A172 (cell line): ENCODE measurements at regions not wholly inside any gene's neighbourhood (a gene's known extent, or its start where the extent isn't known, plus 50 kb on each side); places are given as distances from the start of the nearest gene placed in this dataset.
"Not testable (repeated sequence)": the region's sequence is repeated elsewhere in the genome, so short reads cannot be mapped to it uniquely, and the experiment has no call there.

Experiments
- DNase-seq: peaks from one replicate; pipeline ENCODE4 v3.0.0-alpha.2; 2015; ENCODE audit warnings: low spot score

DNA sequence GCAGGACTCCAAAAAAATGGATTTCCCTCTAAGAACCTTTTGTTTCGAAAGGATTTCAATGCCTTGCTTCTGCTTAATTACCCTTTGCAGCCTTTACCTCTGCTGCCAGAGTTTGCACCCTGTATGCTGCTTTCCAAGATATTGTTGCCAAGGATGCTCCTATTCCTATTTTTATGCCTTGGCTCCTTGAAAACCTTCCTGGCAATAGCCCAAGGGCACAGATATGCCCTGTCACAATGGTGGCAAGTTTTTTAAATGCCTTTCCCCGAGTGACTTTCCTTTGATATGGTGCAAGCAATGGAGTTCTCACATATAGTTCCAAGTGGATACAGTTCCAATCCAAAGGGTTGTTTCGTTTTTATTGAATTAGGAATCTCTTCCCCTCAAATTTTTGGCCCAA lies 1983.0 kb downstream of the MRPL39 start:
- DNase-seq, result no peak

DNA sequence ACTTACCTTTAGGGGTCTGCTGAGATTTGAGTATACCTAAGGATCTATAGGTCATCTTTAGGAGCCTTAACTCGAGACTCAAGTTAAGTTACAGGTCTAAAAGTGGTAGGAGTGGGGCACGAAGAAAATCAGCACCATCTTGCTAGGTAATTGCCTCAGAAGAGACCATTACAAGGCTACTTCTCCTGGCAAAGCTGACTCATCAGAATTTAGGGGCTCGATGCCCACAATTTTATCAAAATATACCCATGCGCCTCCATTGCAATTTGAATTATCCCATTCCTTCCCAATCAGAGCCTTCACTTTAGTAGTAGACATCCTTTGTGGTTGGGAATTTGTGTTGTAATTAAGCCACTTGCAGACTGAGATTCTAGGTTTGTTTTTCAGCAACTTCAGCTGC lies 1994.3 kb downstream of the MRPL39 start:
- no peak for DNase-seq

DNA sequence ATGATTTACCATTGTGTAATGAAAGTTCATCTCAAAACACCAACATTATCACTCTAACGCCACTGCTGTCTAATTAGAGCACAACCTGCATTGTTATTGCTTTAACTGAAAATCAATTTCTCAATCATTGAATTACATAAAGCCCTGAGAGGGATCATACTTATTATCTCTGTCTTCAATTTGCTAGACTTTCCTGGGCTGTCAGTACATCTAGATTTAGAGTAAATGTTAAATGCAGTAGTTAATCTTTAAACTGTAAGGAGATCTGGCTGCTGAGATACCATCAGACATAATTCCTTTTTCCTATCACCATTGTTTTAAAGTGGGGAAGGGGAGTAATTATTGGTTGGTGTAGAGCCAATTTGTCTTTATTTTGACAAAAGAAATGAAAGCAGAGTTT lies 1995.1 kb downstream of the MRPL39 start:
- DNase-seq, result no peak

DNA sequence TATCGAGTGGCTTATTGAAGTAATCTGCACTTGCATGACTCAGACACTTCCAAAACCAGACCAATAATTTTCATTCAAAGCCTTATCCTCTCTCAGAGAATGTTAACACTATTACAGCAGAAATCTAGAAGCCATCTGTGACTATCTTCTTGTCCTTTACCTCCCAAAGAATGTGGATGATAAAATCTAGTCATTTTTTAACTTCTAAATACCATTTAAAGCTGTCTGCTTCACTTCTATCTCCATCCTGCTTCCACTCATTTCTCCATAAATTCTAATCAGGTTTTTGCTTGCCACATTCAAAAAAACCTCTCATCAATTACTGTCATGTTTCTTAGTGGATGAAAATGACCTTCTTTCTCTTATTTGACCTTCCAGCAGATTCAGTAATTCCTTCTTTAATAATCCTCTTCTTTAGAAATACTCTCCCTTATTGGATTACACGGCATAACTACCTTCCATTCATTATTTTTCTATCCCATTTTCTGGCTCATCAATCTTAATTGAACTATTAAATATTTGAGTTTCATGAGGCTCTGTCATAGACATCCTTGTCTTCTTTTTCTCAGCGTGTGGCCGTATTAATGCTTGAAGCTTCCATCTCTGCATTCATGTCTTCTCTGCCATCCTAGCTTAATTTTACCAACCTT lies 1999.4 kb downstream of the MRPL39 start:
- DNase-seq, result no peak

DNA sequence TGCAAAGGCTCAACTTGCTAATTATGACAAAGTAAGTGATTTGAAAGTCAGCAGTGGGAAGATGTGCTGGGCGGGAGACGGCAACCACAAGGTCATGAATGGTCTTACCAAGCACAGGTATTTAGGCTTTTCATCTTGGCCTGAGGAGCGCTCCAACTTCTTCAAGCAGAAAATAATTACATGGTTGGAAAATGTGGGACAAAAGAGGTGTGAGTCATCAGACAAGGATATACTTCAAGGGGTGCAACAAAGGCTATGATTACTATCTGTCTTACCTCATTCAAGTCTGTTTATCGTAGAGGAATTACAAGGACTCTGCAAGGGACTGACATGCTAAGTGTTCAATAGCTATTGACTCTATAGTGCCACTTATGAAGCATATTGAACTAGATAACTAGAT lies 2005.7 kb downstream of the MRPL39 start:
- DNase-seq, result no peak

DNA sequence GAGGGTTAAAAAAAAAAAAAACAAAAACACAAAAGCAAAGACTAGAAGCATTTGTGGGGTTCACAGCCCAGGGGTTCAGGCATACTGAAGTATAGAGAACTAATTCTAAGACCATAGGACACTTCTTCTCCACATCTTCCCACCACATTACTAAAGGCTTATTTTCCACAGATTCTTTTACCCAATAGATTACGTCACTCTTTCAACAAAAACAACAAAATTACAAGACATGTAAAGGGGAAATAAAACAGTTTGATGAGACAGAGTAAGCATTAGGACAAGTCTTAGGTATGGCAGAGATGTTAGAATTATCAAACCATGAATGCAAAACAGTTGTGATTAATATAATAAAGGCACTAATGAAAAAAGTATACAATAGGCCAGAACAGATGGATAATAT lies 2013.7 kb downstream of the MRPL39 start:
- no peak for DNase-seq

DNA sequence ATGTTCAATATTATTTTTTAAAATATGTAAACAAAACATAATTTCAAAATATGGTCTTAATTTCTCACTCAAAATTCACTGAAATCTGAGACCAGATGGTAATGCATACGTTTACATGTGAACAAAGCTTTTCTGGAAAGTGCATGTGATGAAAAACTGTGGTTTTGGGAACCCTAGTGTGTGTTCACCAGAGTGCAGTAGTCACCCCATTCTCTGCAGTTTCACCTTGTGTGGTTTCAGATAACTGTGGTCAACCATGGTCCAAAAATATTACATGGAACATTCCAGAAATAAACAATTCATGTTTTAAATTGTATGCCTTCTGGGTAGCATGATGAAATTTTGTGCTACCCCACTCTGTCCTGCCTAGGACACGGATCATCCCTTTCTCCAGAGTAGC lies 2021.9 kb downstream of the MRPL39 start:
- DNase-seq, result no peak

DNA sequence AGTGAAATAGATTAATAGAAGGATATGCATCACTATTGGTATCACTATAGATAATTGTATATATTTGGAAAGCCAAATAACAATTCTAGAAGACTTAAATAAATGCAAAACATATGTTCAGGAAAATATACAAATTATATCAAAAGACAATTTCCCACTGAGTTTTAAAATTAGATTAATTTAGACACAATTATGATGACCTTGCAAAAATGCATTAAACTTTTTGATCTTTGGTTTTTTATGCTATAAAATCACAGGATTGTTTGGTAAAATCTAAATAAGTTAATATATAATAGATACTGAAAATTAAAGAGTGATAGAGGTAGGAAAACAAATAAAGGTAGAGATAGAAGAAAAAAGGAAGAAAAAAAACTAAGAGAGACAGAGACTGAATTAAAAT lies 2027.7 kb downstream of the MRPL39 start:
- no peak for DNase-seq

DNA sequence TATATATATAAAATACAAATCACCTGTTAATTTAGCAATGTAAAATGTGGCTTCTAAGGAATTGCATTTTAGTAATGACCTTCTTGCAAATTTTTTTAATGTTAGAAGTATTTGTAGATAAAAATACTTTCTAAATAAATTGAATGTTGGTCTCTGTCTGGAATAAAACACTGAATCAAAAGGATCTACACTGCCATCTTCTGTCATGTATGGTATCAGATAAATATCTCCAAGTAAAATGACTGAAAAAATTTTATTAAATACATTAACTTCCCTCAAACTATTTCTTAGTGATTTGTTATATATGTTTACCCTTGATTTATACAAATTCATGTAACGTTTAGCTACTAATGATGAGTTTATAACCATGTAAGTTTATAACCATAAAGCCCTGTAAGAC lies 2029.3 kb downstream of the MRPL39 start:
- no peak for DNase-seq

DNA sequence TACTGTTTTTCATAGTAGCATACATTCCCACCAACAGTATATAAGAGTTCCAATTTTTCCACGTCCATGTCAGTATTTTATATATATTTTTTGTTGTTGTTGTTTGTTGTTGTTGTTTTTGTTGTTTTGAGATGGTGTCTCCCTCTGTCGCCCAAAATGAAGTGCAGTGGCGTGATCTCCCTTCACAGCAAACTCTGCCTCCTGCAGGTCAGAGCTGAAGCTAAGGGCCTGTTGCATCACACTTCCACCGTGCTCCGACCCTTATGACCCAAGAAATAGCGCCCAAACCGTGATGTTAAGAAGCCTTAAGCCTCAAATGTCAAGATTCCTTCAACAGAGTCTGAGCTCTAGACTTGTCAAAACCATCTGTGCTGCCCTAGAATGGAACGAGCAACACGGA lies 2032.3 kb downstream of the MRPL39 start:
- DNase-seq, result no peak

DNA sequence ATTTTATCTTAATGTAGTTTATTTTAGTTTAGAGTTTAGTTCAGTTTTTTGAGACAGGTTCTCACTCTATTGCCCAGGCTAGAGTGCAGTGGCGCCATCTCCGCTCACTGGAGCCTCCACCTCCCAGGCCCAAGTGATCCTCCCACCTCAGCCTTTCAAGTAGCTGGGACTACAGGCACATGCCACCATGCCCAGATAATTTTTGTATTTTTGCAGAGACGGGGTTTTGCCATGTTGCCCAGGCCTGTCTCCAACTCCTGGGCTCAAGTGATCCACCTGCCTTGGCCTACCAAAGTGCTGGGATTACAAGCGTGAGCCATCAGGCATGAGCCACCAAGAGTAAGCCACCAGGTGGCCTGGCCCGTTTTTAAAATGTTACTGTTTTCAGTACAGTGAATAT lies 2058.4 kb downstream of the MRPL39 start:
- DNase-seq, result not testable (repeated sequence)

DNA sequence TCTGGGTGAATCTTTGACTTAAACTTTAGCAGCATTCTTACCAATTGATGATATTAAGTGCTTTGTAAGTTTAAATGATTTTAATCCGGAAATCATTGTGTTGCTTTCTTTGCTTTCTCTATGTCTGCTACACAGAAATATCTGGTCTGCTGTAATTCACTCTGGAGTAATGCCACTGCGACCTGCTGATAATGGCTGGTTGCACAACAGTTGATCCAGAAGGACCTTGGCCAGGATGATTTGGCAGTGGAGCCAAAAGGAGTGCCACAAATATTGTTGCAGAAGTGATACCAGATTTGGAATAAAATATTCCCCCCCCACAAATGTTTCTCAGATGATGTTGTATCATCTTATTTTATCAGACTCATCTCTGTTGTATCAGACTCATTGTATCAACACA lies 2063.9 kb downstream of the MRPL39 start:
- no peak for DNase-seq

DNA sequence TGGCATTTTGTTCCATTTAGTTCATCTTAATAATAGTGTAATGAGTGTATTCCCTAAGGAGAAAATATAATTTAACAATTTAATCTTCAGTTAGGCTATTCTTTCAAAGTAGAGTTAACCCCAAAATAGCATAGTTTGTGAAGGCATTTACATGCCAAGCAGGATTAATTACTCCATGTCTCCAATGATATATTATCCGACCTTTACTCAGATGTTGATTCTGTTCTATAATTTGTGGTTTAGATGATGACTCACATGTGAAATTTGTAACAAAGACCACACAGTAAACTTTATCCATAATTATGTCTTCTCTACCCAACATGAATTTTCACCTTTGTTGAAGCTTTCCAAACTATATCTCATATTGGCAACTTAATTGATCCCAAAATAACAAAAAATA lies 2065.2 kb downstream of the MRPL39 start:
- DNase-seq, result no peak

DNA sequence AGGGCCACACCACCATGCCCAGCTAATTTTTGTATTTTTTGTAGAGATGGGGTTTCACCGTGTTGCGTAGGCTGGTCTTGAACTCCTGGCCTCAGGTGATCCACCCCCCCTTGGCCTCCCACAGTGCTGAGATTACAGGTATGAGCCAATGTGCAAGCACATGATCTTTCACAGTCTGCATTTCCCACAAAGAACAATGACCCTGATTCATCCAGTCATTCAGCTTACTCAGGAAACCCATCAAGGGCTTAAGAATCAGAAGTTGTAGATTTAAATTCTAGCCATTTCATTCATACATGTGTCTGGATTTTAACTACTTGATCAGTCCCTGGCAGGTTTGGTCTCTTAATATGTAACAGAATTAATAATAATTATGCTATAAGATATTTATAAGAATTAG lies 2065.7 kb downstream of the MRPL39 start:
- DNase-seq, result no peak

DNA sequence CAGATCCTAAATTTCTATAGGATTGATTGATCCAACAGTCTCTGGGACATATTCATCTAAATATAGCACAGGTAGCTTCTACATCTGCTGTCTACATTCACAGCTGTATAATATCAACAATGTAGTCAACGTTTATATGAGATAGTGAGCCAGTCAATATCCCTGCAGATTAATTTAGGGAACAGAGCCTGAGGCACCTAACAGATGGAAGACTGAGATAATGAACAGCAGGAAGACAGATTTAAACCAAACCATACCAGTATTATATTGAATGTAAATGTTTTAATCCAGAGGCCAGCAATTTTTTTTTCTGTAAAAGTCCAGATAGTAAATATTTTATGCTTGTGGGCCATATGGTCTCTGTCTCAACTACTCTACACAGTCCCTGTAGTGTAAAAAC lies 2072.4 kb downstream of the MRPL39 start:
- DNase-seq, result no peak

DNA sequence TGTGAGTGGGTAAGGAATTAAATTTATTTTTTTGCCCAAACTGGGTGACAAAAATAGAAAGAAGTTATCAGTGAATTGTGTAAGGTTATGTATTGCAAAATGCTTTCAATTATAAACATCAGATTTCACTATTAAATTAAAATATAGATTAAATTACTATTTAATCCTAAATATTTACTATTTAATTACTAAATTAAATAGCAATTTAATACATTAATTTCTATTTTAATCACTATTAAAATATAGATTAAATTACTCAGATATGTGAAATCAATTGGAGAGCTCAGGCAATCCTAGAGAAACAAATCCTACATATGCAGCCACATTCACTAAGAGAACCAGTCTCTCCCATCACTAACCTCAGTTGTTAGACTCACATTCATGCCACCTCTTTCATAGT lies 2075.8 kb downstream of the MRPL39 start:
- no peak for DNase-seq

DNA sequence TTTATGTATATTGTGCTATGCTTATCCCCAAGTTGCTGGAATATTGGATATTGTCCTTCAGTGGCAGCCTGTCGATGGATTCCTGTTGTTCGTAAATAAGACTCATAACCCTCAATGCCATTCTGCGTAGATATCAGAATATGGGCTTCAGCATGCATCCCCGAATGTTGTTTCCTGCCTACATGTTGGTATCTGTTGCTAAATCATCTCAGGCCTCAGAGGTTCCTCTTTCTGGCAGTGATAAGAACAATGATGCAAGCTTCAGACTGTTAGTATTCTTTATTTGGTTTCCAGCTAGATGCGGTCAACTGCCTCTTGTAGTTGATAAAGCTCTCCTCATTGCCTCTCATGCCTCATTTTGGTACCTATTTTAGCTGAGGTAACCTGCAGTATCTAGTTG lies 2082.6 kb downstream of the MRPL39 start:
- no peak for DNase-seq

DNA sequence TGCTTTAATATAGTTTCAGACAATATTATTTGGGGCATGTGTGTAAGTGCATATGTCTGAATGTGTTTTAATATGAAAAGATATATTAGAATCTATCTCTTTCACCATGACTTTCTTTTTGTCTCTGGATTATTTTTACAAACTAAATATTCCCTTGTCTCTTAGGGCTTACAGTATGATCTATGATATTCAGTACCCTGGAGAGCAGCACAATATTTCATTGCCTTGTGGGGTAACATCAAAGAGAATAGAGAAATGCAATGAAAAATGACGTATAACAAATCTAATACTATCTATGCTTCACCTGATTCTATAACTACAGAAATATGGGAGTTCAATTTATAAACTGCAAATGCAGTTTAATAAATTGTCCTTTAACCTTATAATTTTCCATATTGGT lies 2084.5 kb downstream of the MRPL39 start:
- DNase-seq, result no peak

DNA sequence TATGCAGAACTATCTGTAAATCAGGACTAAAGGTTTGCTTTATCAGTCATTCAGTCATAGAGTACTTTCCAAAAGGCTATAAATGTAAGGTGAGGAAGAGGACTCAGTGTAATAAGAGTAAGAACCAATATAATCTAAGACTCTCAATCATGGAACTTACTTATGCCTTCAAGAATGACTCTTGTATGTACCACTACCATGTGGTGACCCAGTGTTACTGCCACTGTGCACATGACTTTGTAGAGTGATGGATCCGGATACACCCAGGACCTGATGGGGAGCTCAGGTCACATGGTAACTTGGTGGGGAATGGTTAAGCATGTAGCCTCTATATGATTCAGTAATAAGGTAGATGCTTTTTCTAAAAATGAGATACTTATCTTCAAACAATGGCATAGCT lies 2099.8 kb downstream of the MRPL39 start:
- DNase-seq, result no peak

DNA sequence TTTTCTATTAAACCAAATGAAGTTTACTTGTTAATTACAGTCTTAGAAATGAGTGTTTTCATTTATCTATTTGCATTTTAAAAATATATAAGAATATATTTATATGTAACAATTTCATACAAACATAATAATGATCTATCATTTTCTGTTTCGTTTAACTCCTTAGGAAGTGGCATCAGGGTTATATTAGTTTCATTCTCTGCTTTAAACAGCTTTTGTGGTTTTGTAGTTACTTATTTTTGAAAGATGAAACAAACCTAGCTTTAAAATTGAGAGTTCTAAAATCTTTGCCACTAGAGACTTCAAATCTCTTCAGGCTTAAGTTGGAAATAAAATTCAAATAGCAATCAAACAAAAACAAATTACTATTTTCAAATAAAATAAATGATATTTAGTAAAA lies 2110.6 kb downstream of the MRPL39 start:
- no peak for DNase-seq

DNA sequence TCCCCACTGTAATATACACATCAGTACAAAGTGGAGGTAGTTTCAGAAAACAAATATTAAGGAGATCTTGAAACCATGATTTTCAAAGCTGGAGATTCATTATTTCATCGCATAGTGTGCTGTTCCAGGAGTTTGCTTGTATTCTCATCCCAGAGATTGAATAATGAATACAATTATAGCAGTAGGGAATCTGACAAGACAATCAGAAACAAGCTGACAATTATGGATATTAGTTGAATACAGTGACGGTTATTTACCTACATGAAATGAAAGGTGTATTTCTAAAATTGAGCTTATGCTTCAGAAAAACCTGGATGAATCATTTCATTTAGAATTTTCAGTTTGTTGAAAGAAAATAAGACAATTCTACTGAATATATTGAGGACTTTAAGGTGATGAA lies 2119.0 kb downstream of the MRPL39 start:
- DNase-seq, result no peak

DNA sequence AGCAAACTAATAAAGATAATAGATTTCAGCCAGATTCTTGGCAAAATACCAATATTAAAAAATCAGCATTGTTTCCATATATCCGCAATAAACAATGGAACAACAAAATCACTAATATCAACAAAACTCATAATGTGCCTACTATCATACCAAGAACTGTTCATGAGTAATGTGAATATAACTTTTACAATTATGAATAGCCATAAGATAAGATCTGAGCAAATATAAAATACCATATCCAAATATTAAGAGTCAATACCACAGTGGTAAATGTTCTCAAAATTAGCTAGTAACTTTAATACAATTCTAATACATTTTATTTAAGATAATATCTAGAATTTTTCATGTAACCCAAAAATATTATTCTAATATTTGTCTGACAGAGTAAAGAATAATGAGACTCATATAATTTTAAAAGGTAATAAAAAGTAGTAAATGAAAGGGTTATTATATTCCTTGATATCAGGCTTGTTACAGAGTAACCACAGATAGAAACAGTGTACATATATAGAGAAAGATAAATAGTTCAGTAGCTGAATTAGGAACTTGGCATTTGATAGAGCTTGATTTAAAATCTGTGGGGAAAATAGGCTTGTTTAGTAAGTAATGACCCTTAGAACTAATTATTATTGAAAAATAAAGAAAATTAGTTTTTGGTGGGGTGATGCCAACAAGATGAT lies 2126.6 kb downstream of the MRPL39 start:
- DNase-seq, result no peak

DNA sequence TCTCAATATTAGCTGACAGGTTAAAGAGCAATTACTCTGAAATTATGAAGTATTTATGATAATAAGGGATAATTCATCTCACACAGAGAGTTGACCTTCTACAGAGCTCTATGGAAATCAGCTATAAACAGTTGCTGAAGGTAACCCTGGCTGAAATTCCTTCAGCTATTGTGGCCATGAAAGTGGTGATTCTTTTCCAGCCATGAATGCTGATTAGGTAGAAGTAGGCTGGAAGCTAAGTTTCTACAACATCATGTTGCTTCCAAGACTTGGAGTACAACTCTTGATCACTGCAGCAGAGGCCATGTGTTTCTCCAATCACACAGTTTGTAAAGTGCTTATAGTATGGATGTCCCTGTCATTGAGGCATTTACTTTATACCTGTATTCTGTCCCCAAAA lies 2128.9 kb downstream of the MRPL39 start:
- DNase-seq, result no peak
